SIG-M5 (cell line): ENCODE measurements at regions not wholly inside any gene's neighbourhood (a gene's known extent, or its start where the extent isn't known, plus 50 kb on each side); places are given as distances from the start of the nearest gene placed in this dataset.
A peak's percentile ranks its signal among the peaks of the same experiment; 100 is the strongest.
"Not testable (repeated sequence)": the region's sequence is repeated elsewhere in the genome, so short reads cannot be mapped to it uniquely, and the experiment has no call there.

Experiments
- DNase-seq: peaks from one replicate; lab custom pipeline; 2025; lab: John Stamatoyannopoulos, UW

DNA sequence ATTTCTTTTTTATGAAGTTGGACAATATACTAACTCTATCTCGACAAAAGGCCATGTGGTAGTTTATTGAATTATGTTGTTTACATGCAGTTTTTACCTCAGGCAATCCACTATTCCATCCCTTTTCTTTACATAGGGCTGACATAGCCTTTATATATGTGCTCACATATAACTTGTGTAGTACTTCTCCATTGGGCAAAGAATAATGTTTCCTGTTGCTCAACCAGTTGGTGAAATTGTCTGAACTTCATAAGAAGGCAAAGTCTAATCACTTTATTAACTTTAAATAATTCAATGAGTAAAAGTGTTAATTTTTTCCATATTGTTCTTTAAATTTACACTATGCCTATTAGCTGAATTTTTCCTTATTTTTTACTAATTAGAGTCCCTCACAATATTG, 1272.1 kb downstream of the EPHA7 start:
- no peak for DNase-seq

GRCh38 chr6:92139601-92140000, 1279.8 kb downstream of the EPHA7 start:
- no peak for DNase-seq

- DNase-seq = no peak
Observed at GRCh38 chr6:92132957-92133356, 1286.4 kb downstream of the EPHA7 start.

- no peak for DNase-seq
Observed at GRCh38 chr6:92132457-92132856, 1286.9 kb downstream of the EPHA7 start.

DNA sequence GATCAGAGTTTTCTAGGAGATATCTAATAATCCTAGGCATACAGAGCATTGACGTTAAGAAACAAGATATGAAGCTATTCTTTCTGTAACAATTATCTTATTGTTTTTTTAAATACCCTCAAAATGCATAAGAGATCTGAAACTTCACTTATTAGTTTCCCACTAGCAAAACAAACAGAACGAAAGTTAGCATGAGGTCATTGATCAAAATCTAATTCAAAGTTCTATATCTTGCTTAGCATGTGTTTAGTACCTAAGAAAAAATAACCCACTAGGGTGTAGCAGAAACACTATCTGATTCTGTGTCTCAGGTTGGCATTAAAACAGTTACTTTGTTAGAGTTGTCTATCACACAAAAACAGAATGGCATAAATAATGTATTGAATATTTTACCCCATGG, 1288.4 kb downstream of the EPHA7 start:
- no peak for DNase-seq

- no peak for DNase-seq
Observed at GRCh38 chr6:92126983-92127382, 1292.4 kb downstream of the EPHA7 start.

DNA sequence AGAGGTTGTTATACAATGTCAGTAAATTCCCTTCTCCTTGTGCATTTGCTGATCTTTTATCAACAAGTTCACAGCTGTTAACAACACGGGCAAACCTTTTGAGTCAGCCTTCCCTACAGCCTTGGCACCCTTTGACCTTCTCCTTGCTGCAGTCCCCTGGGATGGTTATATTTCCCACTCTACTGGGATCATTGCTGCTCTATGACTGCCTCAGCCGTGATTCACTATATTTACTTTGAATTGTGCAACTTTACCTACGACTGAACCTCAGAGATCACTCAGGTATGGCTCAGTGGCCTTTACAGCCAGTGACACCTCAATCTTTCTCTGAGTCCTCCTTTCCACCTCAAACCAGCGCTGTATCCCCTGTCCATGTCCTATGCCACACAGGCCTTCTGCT, 1293.3 kb downstream of the EPHA7 start:
- no peak for DNase-seq

GRCh38 chr6:92125681-92126080, 1293.7 kb downstream of the EPHA7 start:
- no peak for DNase-seq

GRCh38 chr6:92124200-92124651, 1295.1 kb downstream of the EPHA7 start:
- no peak for DNase-seq

DNA sequence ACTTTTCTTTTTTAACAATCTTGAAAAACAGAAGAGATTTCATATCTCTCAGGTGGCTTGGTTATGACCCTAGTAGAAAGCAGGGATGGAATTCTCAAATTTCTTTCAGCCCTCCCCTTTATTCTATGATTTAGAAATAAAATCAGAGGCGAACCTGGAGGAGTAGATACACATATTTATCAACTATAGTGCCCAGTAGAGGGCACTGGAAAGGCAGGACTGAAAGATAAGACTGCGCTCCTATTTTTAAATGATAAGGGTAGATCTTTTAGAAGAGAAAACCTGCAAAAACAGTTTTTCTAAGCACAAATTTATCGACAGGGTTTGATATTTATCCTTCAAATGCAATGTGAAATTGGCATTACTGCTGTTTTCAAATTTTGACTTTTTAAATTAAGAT, 1296.6 kb downstream of the EPHA7 start:
- DNase-seq = no peak

DNA sequence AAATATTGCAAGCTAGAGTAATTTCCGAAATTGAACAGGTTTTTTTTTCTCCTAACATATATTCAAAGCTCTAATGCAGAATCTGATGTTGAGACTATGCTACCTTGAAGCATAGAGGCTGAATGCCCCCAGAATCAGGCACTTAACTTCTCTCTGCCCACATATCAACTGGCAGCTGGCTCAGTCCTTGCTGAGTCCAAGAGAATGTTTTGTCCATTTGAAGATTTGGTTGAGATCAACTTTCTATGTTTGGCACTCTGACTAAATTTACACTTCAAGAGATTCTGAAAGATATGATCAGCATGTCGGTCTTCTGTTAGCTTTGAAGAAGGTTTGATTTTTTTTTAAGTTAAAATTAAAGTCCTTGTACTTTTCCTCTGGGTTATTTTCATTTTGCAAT, 1298.1 kb downstream of the EPHA7 start:
- DNase-seq = no peak

DNA sequence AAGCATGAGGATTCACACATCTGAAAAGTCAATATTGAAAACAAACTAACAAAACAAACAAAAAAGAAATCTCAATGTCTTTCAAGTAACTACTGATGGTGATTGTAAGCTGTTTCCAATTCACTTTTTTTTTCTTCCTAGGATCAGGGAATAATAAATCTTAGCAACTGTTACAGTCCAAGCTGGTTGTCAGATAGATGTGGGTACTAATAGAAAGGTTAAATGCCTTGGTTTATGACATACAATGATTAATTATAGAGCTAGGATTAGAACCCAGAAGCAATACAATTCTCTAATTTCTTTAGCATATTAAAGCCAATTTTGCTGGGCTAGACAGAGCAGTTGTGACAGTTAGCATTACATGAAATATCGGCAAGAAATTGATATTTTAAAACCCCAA, 1301.6 kb downstream of the EPHA7 start:
- DNase-seq = no peak

DNA sequence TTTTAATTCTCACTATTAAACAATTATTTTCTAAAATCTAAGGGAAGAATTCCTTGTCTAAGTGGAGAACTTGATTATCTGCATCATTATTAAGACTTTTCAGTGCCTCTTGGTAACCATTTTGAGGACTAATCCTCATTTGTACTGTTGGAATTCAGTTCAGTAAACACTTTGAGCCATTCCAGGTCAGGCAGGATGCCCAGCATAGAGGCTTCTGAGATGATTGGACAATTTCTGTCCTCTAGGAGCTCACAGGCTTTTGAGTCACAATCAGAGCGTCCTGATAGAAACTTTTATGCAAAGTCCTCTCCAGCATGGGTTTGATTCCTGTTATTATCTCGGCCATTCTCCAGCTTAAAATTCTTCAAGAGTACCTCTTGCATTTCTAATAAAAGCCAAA, 1304.6 kb downstream of the EPHA7 start:
- no peak for DNase-seq

- DNase-seq = no peak
Observed at GRCh38 chr6:92114091-92114675, 1305.2 kb downstream of the EPHA7 start.

DNA sequence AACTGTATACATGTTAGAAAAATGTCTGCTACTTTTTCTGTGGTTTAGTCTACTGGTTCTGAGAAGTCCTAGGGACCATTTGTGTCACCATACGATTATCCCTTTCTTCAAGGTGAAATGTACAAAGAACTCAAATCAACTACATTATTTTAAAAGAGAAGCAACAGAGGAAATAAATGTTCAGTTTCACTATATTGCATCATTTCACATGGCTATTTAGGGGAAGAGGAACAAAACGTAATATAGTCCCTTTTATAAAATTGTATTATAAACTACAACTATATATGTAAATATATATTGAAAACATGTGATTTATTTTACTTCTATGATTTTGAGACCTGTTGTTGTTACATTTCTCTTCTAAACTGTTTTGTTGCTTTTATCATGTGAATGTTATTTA, 1308.0 kb downstream of the EPHA7 start:
- DNase-seq = no peak

DNA sequence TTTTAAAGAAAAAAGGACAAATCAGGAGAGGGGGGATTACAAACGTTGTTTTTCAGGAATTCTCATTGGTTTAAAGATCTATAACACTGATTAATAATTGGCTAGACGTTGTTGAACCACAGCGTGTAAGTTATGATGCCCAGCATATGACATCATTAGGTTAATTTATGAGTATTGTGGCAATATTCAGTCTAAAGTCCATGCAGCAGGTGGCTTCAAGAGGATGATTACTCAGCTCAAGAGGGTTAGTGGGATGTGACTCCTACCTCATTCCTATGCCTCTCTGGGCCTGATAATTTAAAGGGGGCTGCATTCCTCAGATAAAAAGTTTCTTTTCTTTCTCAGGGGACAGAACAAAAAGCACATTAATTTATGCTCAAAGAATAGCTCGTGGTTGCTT, 1309.0 kb downstream of the EPHA7 start:
- DNase-seq = no peak

GRCh38 chr6:92109956-92110355, 1309.4 kb downstream of the EPHA7 start:
- peak; percentile 48 for DNase-seq

GRCh38 chr6:92109256-92109655, 1310.1 kb downstream of the EPHA7 start:
- no peak for DNase-seq

GRCh38 chr6:92086750-92087149, 1332.6 kb downstream of the EPHA7 start:
- no peak for DNase-seq

DNA sequence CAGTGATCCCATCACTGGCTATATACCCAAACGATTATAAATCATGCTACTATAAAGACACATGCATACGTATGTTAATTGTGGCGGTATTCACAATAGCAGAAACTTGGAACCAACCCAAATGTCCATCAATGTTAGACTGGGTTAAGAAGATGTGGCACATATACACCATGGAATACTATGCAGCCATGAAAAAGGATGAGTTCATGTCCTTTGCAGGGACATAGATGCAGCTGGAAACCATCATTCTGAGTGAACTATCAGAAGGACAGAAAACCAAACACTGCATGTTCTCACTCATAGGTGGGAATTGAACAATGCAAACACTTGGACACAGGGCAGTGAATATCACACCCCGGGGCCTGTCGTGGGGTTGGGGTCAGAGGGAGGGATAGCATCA, 1335.4 kb downstream of the EPHA7 start:
- not testable (repeated sequence) for DNase-seq

DNA sequence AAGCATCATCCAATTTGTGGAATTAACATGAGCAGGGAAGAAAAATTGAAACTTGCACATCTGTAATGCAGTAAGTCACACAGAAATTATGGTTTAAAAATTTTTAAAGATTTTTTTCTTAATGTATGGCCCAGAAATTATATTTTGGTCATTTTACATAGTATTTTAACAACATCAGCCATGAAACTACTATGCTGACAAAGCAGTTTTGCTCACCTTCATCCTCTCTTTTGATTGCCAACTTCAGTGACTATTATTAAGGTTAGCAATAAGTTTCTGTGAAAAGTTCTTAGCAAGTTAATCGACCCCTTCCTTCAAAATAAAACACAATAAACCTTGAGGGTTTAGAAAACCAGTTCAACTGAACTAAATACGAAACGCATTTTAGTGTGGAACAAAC, 1347.0 kb downstream of the EPHA7 start:
- DNase-seq = no peak

DNA sequence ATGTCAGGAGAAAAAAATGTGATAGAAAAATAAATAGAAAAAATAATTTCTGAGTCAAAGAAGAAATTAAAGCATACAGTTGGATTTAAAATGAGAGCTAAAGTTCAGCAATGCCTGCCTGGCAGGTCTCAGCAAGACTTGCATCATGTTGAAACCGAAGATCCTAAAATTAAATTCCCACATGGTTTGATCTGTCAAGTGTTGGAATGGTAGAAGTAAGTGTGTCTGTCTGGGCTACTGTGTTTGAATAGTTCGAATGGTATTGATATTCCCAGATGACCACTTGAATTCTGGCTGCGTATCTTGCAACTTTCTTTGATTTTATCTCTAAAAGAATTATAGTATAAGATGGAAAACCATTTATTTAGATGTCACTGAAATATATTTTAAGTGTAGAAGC, 1349.6 kb downstream of the EPHA7 start:
- no peak for DNase-seq

- DNase-seq = no peak
Observed at GRCh38 chr6:92052513-92052912, 1366.8 kb downstream of the EPHA7 start.

DNA sequence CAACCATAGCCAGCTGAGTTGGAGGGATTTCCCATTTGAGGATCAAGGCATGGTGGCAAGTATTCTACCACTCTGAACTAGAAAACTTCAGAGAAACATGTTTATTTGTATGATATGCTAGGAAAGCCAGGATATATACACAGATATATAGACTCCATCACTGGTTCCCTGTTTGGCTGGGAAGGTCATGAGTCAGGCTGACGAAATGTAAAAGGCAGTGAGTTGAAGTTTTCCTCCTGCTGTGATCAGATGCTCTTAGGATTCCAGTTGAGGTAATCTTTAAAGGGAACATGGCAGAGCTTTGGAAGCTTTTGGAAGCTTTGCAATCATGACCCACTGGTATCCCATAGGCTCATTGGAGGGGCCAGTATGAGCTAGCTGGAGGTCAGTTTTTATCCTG, 1369.1 kb downstream of the EPHA7 start:
- no peak for DNase-seq

DNA sequence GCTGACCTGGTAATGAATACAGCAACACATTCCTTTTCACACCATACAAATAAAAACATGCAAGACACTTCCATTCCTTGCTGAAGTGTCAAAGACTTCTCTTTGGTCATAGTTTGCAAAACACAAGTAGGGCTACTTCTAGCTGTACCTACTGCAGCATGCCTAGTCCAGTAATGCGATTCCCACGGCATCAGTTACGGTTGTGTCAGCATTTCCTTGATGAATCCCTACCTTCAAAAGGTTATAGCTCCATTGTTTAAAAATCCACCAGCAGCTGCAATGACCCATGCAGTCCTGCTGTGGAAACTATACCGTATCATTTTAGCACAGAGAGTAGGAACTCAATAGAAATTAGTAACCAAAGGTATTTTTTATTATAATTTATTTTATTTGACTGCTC, 1371.5 kb downstream of the EPHA7 start:
- no peak for DNase-seq
